ENCODE measurements at regions not wholly inside any gene's neighbourhood (a gene's known extent, or its start where the extent isn't known, plus 50 kb on each side); places are given as distances from the start of the nearest gene placed in this dataset.

- FAIRE-seq = no peak
- TF ChIP-seq CTCF (IDR thresholded peaks at IDR 0.05; ENCODE audit: insufficient read depth, missing control alignments) = no peak
- no peak for DNase-seq (ENCODE audit: insufficient read length, low spot score)
Measured at GRCh38 chr1:184226100-184226487, 160.7 kb upstream of the C1orf21 start.

- no peak for DNase-seq (ENCODE audit: insufficient read length, low spot score)
- FAIRE-seq = no peak
- no peak for TF ChIP-seq CTCF (IDR thresholded peaks at IDR 0.05; ENCODE audit: insufficient read depth, missing control alignments)
Measured at GRCh38 chr1:184228558-184228957, 158.3 kb upstream of the C1orf21 start.

- no peak for TF ChIP-seq CTCF (IDR thresholded peaks at IDR 0.05; ENCODE audit: insufficient read depth, missing control alignments)
- DNase-seq (ENCODE audit: insufficient read length, low spot score) (no peak), FAIRE-seq (no peak)
Measured at GRCh38 chr1:184237588-184237987, 149.2 kb upstream of the C1orf21 start.

- DNase-seq (ENCODE audit: insufficient read length, low spot score) = no peak
- no peak for TF ChIP-seq CTCF (IDR thresholded peaks at IDR 0.05; ENCODE audit: insufficient read depth, missing control alignments)
- FAIRE-seq = peak; percentile 77
Measured at GRCh38 chr1:184241446-184241845, 145.4 kb upstream of the C1orf21 start.

- no peak for DNase-seq (ENCODE audit: insufficient read length, low spot score)
- TF ChIP-seq CTCF (IDR thresholded peaks at IDR 0.05; ENCODE audit: insufficient read depth, missing control alignments) = peak; percentile 49
Measured at GRCh38 chr1:184242507-184242943, 144.3 kb upstream of the C1orf21 start.

GRCh38 chr1:184244962-184245361 is 141.9 kb upstream of the C1orf21 start:
- no peak for TF ChIP-seq CTCF (IDR thresholded peaks at IDR 0.05; ENCODE audit: insufficient read depth, missing control alignments)
- FAIRE-seq (no peak), DNase-seq (ENCODE audit: insufficient read length, low spot score) (no peak)

More at GRCh38 chr1:184242507-184242943, 144.3 kb upstream of the C1orf21 start:
- FAIRE-seq = peak; percentile 100

GRCh38 chr1:184247671-184248070 is 139.2 kb upstream of the C1orf21 start:
- FAIRE-seq = no peak
- DNase-seq (ENCODE audit: insufficient read length, low spot score) = no peak
- no peak for TF ChIP-seq CTCF (IDR thresholded peaks at IDR 0.05; ENCODE audit: insufficient read depth, missing control alignments)
